ENCODE measurements at regions not wholly inside any gene's neighbourhood (a gene's known extent, or its start where the extent isn't known, plus 50 kb on each side); places are given as distances from the start of the nearest gene placed in this dataset.
"Not testable (repeated sequence)": the region's sequence is repeated elsewhere in the genome, so short reads cannot be mapped to it uniquely, and the experiment has no call there.

DNA sequence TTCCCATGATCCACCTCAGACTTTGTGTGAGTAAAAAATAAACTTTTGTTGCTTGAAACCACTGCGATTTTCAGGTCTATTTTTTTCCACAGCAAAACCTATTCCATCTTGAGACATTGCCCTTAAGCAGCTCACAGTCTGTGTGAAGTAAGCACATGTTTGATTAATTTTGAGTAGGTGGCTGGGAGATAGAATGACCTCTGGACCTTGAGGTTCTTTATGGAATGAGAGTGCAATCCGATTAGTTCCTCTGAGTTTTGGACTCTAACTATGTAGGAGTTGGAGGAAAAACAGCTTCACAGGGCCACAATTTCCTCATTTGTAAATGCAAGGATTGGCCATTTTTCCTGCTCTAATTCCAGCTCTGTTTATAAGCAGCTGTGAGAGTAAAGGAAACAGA, 234.1 kb upstream of the IGFBP7 start:
- DNase-seq (ENCODE audit: low read depth) = no peak

DNA sequence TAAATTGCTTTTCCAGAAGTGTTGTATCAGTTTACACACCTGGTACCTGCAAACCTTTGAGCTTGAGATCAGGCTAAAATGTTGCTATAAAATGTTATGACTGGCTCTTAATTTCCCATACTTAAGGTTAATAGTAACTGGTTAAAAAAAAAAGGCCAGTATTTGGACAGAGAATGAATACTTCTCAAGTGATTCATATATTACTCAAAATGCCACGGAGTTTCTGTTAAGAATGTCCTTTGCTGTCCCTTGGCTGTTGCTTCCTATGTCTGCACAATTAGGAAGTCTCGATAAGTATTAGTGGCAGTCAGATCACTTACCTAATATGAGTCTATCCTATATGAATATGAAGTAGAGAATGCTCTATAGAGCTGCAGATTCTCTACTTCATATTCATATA, 232.2 kb upstream of the IGFBP7 start:
- peak; percentile 40 for DNase-seq (ENCODE audit: low read depth)

DNA sequence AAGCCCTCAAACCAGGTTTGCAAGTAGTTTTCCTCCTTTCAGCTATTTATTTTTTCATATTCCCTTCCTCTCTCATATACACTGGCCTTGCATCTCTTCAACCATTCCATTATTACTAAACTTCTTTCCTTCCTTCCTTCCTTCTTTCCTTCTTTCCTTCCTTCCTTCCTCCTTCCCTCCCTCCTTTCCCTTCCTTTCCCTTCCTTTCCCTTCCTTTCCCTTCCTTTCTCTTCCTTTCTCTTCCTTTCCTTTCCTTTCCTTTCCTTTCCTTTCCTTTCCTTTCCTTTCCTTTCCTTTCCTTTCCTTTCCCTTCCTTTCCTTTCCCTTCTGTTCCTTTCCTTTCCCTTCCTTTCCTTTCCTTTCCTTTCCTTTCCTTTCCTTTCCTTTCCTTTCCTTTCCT, 228.7 kb upstream of the IGFBP7 start:
- not testable (repeated sequence) for DNase-seq (ENCODE audit: low read depth)

DNA sequence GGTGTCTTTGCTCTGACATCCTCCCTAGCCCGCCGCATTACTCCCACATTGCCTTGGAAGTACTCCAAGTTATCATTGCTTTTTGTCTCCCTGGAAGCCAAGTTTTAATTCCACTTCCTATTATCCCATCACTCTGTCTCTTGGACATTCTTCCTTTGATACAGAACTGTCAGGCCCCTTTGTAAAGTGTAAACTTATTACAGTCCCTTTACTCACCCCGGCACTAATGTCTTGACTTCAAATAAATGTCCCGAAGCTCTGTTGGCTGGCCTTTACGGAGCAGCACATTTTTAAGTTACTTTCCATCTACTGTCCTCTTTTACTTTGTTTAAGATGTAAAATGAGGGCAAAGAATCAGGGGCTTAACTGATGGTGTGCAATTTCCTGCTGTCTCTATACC, 223.5 kb upstream of the IGFBP7 start:
- no peak for DNase-seq (ENCODE audit: low read depth)

- no peak for DNase-seq (ENCODE audit: low read depth)
Observed at GRCh38 chr4:57331959-57332358, 221.8 kb upstream of the IGFBP7 start.

GRCh38 chr4:57329279-57329678, 219.1 kb upstream of the IGFBP7 start:
- DNase-seq (ENCODE audit: low read depth) = no peak

- no peak for DNase-seq (ENCODE audit: low read depth)
Observed at GRCh38 chr4:57324673-57325307, 214.6 kb upstream of the IGFBP7 start.

- no peak for DNase-seq (ENCODE audit: low read depth)
Observed at GRCh38 chr4:57320849-57321248, 210.7 kb upstream of the IGFBP7 start.

DNA sequence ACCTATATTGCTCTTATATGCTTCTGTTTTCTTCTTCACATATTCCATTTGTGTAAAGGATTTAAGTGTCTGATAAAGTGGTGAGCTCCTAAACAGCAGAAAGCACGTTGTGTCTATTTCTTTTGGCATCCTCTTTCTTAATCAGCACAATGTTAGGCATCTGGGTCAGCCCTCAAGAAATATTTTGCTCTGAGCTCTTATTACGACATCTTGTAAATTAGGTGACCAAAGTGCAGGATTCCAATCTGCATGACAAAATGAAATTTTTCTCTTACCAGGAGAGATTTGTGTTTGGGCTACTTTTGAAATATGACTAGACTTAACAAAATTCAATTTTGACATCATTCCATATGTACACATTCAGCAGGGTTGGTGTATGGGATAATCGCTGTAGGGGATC, 210.0 kb upstream of the IGFBP7 start:
- no peak for DNase-seq (ENCODE audit: low read depth)

DNA sequence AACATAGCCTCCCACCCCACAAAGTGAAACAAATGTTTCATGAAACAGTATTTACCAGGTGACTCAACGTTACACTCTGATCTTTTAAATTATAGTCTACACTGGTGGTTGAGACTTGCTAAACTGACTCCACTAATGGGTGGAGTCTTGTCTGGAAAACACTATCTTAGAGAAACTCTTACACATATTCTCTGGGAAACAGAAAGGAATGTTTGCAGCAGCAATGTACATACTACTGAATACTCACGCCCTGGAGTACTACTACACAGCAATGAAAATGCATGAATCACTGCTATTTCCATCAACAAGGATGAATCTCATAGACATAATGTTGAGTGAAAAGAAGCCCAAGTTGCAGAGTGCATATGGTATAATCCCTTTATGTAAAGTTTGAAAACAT, 208.5 kb upstream of the IGFBP7 start:
- no peak for DNase-seq (ENCODE audit: low read depth)

- DNase-seq (ENCODE audit: low read depth) = no peak
Observed at GRCh38 chr4:57314636-57315035, 204.5 kb upstream of the IGFBP7 start.

- no peak for DNase-seq (ENCODE audit: low read depth)
Observed at GRCh38 chr4:57312296-57312695, 202.1 kb upstream of the IGFBP7 start.

DNA sequence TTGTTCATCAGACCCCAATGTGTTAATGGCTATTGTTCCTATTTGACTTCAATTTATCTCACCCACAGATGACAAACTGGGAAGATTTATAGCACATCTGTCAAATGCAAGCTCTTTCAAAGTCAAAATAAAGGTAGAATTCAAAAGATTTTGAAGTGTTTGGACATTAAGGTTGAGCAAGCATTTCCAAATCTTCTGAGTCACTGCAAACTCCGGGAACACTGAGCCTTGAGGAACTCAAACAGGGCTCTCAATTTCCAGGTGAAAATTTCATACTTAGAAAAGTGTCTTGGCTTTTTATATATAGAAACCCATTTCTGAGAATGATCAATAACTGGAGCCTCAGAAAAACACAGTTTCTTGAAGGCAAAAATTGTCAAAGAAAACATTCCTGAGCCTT, 199.5 kb upstream of the IGFBP7 start:
- DNase-seq (ENCODE audit: low read depth) = no peak

- DNase-seq (ENCODE audit: low read depth) = no peak
Observed at GRCh38 chr4:57308301-57308700, 198.1 kb upstream of the IGFBP7 start.

GRCh38 chr4:57305836-57306235, 195.7 kb upstream of the IGFBP7 start:
- no peak for DNase-seq (ENCODE audit: low read depth)

GRCh38 chr4:57303012-57303751, 193.0 kb upstream of the IGFBP7 start:
- DNase-seq (ENCODE audit: low read depth) = peak; percentile 10

DNA sequence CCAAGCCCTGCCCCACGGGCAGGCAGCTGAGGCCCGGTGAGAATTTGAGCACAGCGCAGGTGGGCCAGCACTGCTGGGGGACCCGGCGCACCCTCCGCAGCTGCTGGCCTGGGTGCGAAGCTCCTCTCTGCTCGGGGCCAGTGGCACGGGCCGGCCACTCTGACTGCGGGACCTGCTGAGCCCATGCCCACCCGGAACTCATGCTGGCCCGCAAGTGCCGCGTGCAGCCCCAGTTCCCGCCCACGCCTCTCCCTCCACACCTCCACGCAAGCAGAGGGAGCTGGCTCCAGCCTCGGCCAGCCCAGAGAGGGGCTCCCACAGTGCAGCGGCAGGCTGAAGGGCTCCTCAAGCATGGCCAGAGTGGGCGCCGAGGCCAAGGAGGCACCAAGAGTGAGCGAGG, 190.1 kb upstream of the IGFBP7 start:
- DNase-seq (ENCODE audit: low read depth) = not testable (repeated sequence)

- peak; percentile 59 for DNase-seq (ENCODE audit: low read depth)
Observed at GRCh38 chr4:57291911-57292310, 181.7 kb upstream of the IGFBP7 start.

DNA sequence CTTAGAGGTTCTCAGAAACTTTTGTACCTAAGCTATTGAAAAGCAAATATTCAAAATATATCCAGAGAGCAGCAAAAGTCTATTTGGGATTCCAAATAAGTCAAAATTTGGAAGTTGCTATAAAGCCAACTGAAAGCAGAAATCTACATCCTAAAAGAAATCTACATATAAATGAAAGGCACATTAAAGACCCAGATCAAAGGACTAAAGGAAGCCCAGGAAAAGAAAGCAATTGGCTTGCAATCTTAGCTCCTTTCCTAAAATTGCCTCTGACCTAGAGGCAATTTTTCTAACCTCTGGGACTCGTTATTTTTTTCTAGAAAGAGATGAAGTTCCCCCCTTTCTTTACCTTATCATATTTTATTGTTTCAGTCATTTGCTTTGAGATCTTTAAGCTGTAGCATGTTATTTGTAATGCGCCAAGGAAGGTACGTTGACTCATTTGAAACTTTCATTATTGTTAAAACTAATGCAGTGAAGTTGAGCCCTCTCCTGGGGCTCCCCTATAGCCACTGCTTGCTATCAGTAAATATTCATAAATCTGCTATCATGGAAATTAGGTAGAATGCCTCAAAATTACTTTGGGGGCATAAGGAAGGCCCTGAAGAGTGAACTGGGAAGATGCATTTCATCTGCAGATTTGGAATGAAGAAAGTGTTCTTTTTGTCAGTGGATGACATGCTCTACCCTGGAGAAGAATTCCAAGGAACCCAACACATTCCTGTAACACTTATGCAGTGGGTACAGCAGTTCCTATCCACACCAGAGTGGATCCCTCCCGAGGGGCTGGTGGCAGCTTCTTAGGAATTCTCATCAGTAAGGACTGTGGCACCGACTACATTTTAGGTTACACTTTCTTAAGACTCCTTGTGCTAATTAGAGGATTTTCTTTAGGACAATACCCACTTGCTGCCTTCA, 177.8 kb upstream of the IGFBP7 start:
- no peak for DNase-seq (ENCODE audit: low read depth)

DNA sequence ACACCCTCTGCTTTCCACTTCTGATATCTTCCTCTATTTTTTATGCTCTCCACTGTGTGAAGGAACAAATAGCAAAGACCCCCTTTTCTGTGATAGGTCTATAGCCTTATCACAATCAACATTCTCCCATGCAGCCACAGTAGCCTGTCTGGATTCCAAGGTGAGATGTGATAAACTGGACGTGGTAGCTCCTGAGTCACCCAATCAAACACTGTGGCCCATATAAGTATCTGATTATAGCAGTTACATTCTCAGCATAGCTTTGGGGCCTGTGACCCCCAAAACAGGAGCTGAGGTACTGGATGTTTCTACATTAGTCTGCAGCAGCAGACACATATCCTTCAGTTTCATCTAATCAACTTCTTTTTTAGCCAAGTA, 172.7 kb upstream of the IGFBP7 start:
- no peak for DNase-seq (ENCODE audit: low read depth)

GRCh38 chr4:57280481-57280880, 170.3 kb upstream of the IGFBP7 start:
- no peak for DNase-seq (ENCODE audit: low read depth)

DNA sequence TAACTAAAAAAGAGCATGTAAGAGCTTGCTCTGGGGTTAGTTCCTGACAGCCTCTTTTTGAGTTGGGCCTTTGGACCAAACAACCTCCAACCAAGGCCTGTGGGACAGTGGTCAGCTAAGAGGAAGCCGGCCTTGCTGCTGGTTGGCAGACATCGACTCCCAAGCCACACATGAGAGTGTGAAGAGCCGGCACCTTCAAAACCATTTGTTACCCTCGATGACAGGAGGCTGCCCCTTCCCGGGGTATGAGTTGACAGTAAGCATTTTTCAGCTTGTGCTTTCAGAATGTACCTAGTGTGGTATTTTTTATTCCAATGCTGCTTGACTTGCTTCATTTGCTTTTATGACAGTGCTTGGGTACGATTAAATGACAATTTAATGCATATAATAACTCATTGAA, 168.6 kb upstream of the IGFBP7 start:
- DNase-seq (ENCODE audit: low read depth) = no peak
